WTC11 (cell line): ENCODE measurements at regions not wholly inside any gene's neighbourhood (a gene's known extent, or its start where the extent isn't known, plus 50 kb on each side); places are given as distances from the start of the nearest gene placed in this dataset.

Experiments used
- ATAC-seq: fragments of 200-7000 bp; cut with Tn5 transposase; 2 replicates; pipeline ENCODE4 v1.10.0; 2021; ENCODE audit warnings: mild to moderate bottlenecking, moderate library complexity
- CTCF ChIA-PET: fragments of 300-600 bp; sonication (Branson Sonifier 250); formaldehyde crosslinking; loops from one replicate; lab custom pipeline; 2021; ENCODE audit warnings: antibody characterized with exemption; lab: Charles Lee
- POLR2A ChIA-PET: fragments of 350-600 bp; sonication (Branson Sonifier 250); formaldehyde crosslinking; loops from one replicate; lab custom pipeline; 2021; ENCODE audit warnings: antibody characterized with exemption; lab: Charles Lee
- DNase-seq: peaks from one replicate; pipeline ENCODE4 v3.0.0; 2021; ENCODE audit warnings: low spot score
- H3K27ac Mint-ChIP-seq: 2 replicates; pipeline ENCODE4 v1.8.0; 2021; ENCODE audit warnings: mixed read lengths
- H3K27me3 Mint-ChIP-seq: 2 replicates; pipeline ENCODE4 v1.8.0; 2021; ENCODE audit warnings: low read depth, mild to moderate bottlenecking, moderate library complexity, mixed read lengths
- H3K36me3 Mint-ChIP-seq: 2 replicates; pipeline ENCODE4 v1.8.0; 2021; ENCODE audit warnings: mixed read lengths
- H3K4me1 Mint-ChIP-seq: 2 replicates; pipeline ENCODE4 v1.8.0; 2022; ENCODE audit warnings: mixed read lengths
- H3K4me3 Mint-ChIP-seq: 2 replicates; pipeline ENCODE4 v1.8.0; 2021; ENCODE audit warnings: mild to moderate bottlenecking, moderate library complexity, mixed read lengths
- H3K9me3 Mint-ChIP-seq: 2 replicates; pipeline ENCODE4 v1.8.0; 2021; ENCODE audit warnings: mixed read lengths
- AR ChIP-seq: fragments of 250-450 bp; sonication (Bioruptor Pico); IDR thresholded peaks from 2 replicates; pipeline ENCODE4 v1.9.0; 2021; ENCODE audit warnings: mild to moderate bottlenecking
- ATF1 ChIP-seq: sonication (generic); formaldehyde crosslinking; IDR thresholded peaks from 2 replicates; pipeline ENCODE4 v1.8.1; 2023; ENCODE audit warnings: mild to moderate bottlenecking, moderate library complexity, missing genetic modification reagents
- ATF2 ChIP-seq: sonication (generic); formaldehyde crosslinking; IDR thresholded peaks from 2 replicates; pipeline ENCODE4 v1.8.1; 2022; ENCODE audit warnings: low read depth, missing genetic modification reagents, borderline replicate concordance
- ATF6 ChIP-seq: sonication (generic); formaldehyde crosslinking; IDR thresholded peaks from 2 replicates; pipeline ENCODE4 v1.8.1; 2023; ENCODE audit warnings: mild to moderate bottlenecking, missing genetic modification reagents
- CDX4 ChIP-seq: fragments of 250-450 bp; sonication (Bioruptor Pico); IDR thresholded peaks from 2 replicates; pipeline ENCODE4 v1.9.0; 2021; ENCODE audit warnings: moderate library complexity, mild to moderate bottlenecking, inconsistent platforms, borderline replicate concordance
- E2F4 ChIP-seq: sonication (generic); formaldehyde crosslinking; IDR thresholded peaks from 2 replicates; pipeline ENCODE4 v1.8.1; 2022; ENCODE audit warnings: low read depth, mild to moderate bottlenecking, moderate library complexity, missing genetic modification reagents, borderline replicate concordance
- E2F5 ChIP-seq: sonication (generic); formaldehyde crosslinking; IDR thresholded peaks from 2 replicates; pipeline ENCODE4 v1.8.1; 2022; ENCODE audit warnings: mild to moderate bottlenecking, moderate library complexity, missing genetic modification reagents
- ELF4 ChIP-seq: sonication (generic); formaldehyde crosslinking; IDR thresholded peaks from 2 replicates; pipeline ENCODE4 v1.8.1; 2022; ENCODE audit warnings: low read depth, mild to moderate bottlenecking, moderate library complexity, missing genetic modification reagents
- GABPB1 ChIP-seq: sonication (generic); formaldehyde crosslinking; IDR thresholded peaks from 2 replicates; pipeline ENCODE4 v1.8.1; 2023; ENCODE audit warnings: mild to moderate bottlenecking, missing genetic modification reagents
- IRF1 ChIP-seq: sonication (generic); formaldehyde crosslinking; IDR thresholded peaks from 2 replicates; pipeline ENCODE4 v1.8.0; 2023; ENCODE audit warnings: missing genetic modification reagents
- JUN ChIP-seq: sonication (generic); formaldehyde crosslinking; IDR thresholded peaks from 2 replicates; pipeline ENCODE4 v1.8.0; 2023; ENCODE audit warnings: mild to moderate bottlenecking, missing genetic modification reagents
- NR2C2 ChIP-seq: sonication (generic); formaldehyde crosslinking; IDR thresholded peaks from 2 replicates; pipeline ENCODE4 v1.8.0; 2022; ENCODE audit warnings: mild to moderate bottlenecking, missing genetic modification reagents
- OVOL2 ChIP-seq: fragments of 250-450 bp; sonication (Bioruptor Pico); IDR thresholded peaks from 2 replicates; pipeline ENCODE4 v1.9.0; 2021; ENCODE audit warnings: mild to moderate bottlenecking, borderline replicate concordance
- PRRX2 ChIP-seq: fragments of 250-450 bp; sonication (Bioruptor Pico); IDR thresholded peaks from 2 replicates; pipeline ENCODE4 v1.8.0; 2021; ENCODE audit warnings: mild to moderate bottlenecking
- RELA ChIP-seq: sonication (generic); formaldehyde crosslinking; IDR thresholded peaks from 2 replicates; pipeline ENCODE4 v1.8.1; 2022; ENCODE audit warnings: missing genetic modification reagents, mild to moderate bottlenecking, borderline replicate concordance
- SOX15 ChIP-seq: fragments of 250-450 bp; sonication (Bioruptor Pico); IDR thresholded peaks from 2 replicates; pipeline ENCODE4 v1.9.0; 2021; ENCODE audit warnings: mild to moderate bottlenecking
- TEAD1 ChIP-seq: sonication (generic); formaldehyde crosslinking; IDR thresholded peaks from 2 replicates; pipeline ENCODE4 v1.8.0; 2022; ENCODE audit warnings: mild to moderate bottlenecking, missing genetic modification reagents
- TEAD4 ChIP-seq: sonication (generic); formaldehyde crosslinking; IDR thresholded peaks from 2 replicates; pipeline ENCODE4 v1.8.0; 2022; ENCODE audit warnings: mild to moderate bottlenecking, missing genetic modification reagents
- ZNF263 ChIP-seq: sonication (generic); formaldehyde crosslinking; IDR thresholded peaks from 2 replicates; pipeline ENCODE4 v1.8.1; 2022; ENCODE audit warnings: low read depth, mild to moderate bottlenecking, moderate library complexity, missing genetic modification reagents
- ZNF425 ChIP-seq: fragments of 250-450 bp; sonication (Bioruptor Pico); conservative IDR thresholded peaks from 2 replicates; pipeline ENCODE4 v1.9.0; 2021; ENCODE audit warnings: mild to moderate bottlenecking

GRCh38 chr3:190193210-190193609 lies 72.5 kb upstream of the P3H2 start (continued):
- TF ChIP-seq GABPB1 (CRISPR knock-in tag) (no peak), ATF1 (CRISPR knock-in tag) (no peak), SOX15 (CRISPR knock-in tag) (no peak), AR (no peak), JUN (CRISPR knock-in tag) (no peak), TEAD1 (no peak), PRRX2 (CRISPR knock-in tag) (no peak), NR2C2 (CRISPR knock-in tag) (no peak), ATF2 (no peak)

- Mint-ChIP-seq H3K27me3 (no peaks in the 10 kb centered on the region), H3K36me3 (no peaks in the 10 kb centered on the region), H3K9me3 (no peaks in the 10 kb centered on the region), H3K27ac (no peak overlapping the region), H3K4me1 (peaks cover 12% of the 10 kb centered on the region), H3K4me3 (no peak overlapping the region)
- ChIA-PET CTCF (no interaction called here), POLR2A (no interaction called here)
- DNase-seq = no peak
- no peak for TF ChIP-seq ZNF263 (CRISPR knock-in tag)
- TF ChIP-seq RELA (CRISPR knock-in tag) = no peak
- no peak for TF ChIP-seq ZNF425 (CRISPR knock-in tag)
- no peak for TF ChIP-seq E2F5
- TF ChIP-seq ELF4 (CRISPR knock-in tag) = no peak
- TF ChIP-seq CDX4 = no peak
- no peak for TF ChIP-seq E2F4 (CRISPR knock-in tag)
- no peak for ATAC-seq
Measured at GRCh38 chr3:190192739-190193138, 72.0 kb upstream of the P3H2 start.

GRCh38 chr3:190192087-190192486 lies 71.4 kb upstream of the P3H2 start:
- DNase-seq = no peak
- Mint-ChIP-seq H3K27ac (no peak overlapping the region), H3K36me3 (no peaks in the 10 kb centered on the region), H3K27me3 (no peaks in the 10 kb centered on the region), H3K4me1 (peaks cover 6% of the 10 kb centered on the region), H3K9me3 (no peaks in the 10 kb centered on the region), H3K4me3 (no peak overlapping the region)
- ChIA-PET POLR2A (no interaction called here), CTCF (no interaction called here)
- ATAC-seq = no peak
- TF ChIP-seq ATF1 (CRISPR knock-in tag) (no peak), ATF6 (CRISPR knock-in tag) (no peak), TEAD4 (no peak), IRF1 (no peak), OVOL2 (CRISPR knock-in tag) (no peak)
